KMS-11 (cell line): ENCODE measurements at regions not wholly inside any gene's neighbourhood (a gene's known extent, or its start where the extent isn't known, plus 50 kb on each side); places are given as distances from the start of the nearest gene placed in this dataset.

Experiments used
- H2AFZ ChIP-seq: fragments of 200-600 bp; sonication (generic); 2 replicates; pipeline ENCODE4 v1.6.1; 2016; ENCODE audit warnings: antibody characterized with exemption, mixed run types, low read depth
- H3K27ac ChIP-seq: fragments of 200-600 bp; sonication (generic); 2 replicates; pipeline ENCODE4 v1.6.1; 2016; ENCODE audit warnings: mild to moderate bottlenecking, mixed run types
- H3K27me3 ChIP-seq: fragments of 200-600 bp; sonication (generic); 2 replicates; pipeline ENCODE4 v1.6.1; 2017; ENCODE audit warnings: mild to moderate bottlenecking, low read depth, mixed run types, moderate library complexity; ENCODE audit not compliant: insufficient read depth
- H3K36me3 ChIP-seq: fragments of 200-600 bp; sonication (generic); 2 replicates; pipeline ENCODE4 v1.6.1; 2017; ENCODE audit warnings: mild to moderate bottlenecking, mixed run types; ENCODE audit not compliant: insufficient read depth
- H3K4me1 ChIP-seq: fragments of 200-600 bp; sonication (generic); 2 replicates; pipeline ENCODE4 v1.6.1; 2016; ENCODE audit warnings: mild to moderate bottlenecking, low read depth, mixed run types; ENCODE audit not compliant: poor library complexity, severe bottlenecking
- H3K4me2 ChIP-seq: fragments of 200-600 bp; sonication (generic); 2 replicates; pipeline ENCODE4 v1.7.0; 2016; ENCODE audit warnings: mild to moderate bottlenecking, mixed run types
- H3K4me3 ChIP-seq: fragments of 200-600 bp; sonication (generic); IDR thresholded peaks from 2 replicates; pipeline ENCODE4 v1.6.1; 2017; ENCODE audit warnings: low read depth, low read length, mixed read lengths; ENCODE audit not compliant: insufficient read depth
- H3K79me2 ChIP-seq: fragments of 200-600 bp; sonication (generic); 2 replicates; pipeline ENCODE4 v1.6.1; 2016; ENCODE audit warnings: low read depth, mixed run types; ENCODE audit not compliant: insufficient read depth
- H3K9ac ChIP-seq: fragments of 200-600 bp; sonication (generic); 2 replicates; pipeline ENCODE4 v1.6.1; 2016; ENCODE audit warnings: mild to moderate bottlenecking, mixed run types
- H4K20me1 ChIP-seq: fragments of 200-600 bp; sonication (generic); 2 replicates; pipeline ENCODE4 v1.6.1; 2016; ENCODE audit warnings: mild to moderate bottlenecking, mixed run types; ENCODE audit not compliant: insufficient read depth
- TF ChIP-seq, protein P1 (sequence below): fragments of 200-600 bp; sonication (generic); conservative IDR thresholded peaks from 2 replicates; pipeline ENCODE4 v1.6.1; 2017; ENCODE audit warnings: low read depth, mild to moderate bottlenecking, antibody characterized with exemption, low read length, moderate library complexity, mixed read lengths

DNA sequence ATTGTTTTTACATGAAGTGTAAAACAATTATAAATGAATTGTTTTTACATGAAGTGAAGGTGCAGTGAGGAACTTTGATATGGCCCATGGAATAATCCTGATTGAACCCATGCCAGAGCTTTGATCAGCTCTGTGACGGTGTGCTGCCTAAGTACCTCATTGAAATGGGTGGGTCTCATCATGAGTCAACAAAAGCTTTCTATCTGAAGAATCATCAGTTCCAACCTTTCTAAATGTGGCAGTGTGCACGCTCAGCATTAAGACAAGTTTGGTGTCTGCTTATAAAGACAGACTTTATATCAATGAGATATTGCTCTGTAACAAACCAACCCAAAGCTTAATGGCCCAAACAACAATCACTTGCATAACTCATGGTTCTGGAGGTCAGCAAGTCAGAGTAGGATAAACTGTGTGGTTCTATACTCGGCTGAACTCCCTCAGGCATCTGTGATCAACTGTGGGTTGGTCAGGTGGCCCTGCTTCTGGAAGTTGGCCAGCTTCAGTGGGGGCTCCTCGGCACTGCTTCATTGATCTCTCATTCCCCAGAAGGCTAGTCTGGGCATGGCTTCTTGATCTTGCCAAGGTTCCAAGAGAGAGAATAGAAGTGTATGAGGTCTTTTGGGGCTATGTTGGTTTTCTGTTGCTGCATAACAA is 258.0 kb downstream of the LTN1 start:
- TF ChIP-seq, protein P1, sequence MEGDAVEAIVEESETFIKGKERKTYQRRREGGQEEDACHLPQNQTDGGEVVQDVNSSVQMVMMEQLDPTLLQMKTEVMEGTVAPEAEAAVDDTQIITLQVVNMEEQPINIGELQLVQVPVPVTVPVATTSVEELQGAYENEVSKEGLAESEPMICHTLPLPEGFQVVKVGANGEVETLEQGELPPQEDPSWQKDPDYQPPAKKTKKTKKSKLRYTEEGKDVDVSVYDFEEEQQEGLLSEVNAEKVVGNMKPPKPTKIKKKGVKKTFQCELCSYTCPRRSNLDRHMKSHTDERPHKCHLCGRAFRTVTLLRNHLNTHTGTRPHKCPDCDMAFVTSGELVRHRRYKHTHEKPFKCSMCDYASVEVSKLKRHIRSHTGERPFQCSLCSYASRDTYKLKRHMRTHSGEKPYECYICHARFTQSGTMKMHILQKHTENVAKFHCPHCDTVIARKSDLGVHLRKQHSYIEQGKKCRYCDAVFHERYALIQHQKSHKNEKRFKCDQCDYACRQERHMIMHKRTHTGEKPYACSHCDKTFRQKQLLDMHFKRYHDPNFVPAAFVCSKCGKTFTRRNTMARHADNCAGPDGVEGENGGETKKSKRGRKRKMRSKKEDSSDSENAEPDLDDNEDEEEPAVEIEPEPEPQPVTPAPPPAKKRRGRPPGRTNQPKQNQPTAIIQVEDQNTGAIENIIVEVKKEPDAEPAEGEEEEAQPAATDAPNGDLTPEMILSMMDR: no peak
- Histone ChIP-seq H3K36me3 (no peaks in the 10 kb centered on the region), H3K4me2 (no peak overlapping the region), H3K9ac (no peak overlapping the region), H3K4me1 (peaks cover 13% of the 10 kb centered on the region), H3K79me2 (no peaks in the 10 kb centered on the region), H3K27me3 (no peaks in the 10 kb centered on the region), H3K27ac (no peak overlapping the region), H4K20me1 (no peaks in the 10 kb centered on the region), H2AFZ (no peak overlapping the region), H3K4me3 (no peak overlapping the region)

DNA sequence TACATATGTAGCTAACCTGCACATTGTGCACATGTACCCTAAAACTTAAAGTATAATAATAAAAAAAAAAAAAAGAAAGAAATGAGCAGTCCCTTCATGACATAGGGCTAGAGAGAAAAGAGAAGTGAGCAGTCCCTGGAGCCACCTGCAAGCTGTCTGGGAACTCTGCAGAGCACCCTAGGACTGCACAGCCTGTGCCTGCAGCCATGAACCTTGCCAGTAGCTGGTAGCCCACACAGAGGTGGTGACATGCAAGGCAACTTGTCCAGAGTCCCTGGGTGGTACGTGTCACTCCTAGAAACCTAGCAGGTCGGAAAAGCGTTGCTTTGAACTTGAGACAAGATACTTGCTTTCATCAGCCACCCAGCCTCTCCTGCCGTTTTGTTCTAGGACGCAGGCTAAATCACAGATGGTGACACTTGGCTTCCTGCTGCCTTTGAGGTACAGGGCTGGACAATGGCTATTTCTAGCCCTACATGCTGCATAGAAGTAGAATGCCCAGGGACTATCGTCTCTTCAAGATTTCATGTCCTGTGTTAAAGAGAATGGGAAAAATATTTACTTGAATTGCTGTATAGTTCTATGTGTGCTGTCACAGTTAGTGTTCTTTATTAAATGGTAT is 260.9 kb downstream of the LTN1 start:
- H3K4me2 ChIP-seq: no peak overlapping the region
- H3K4me1 ChIP-seq: no peaks in the 10 kb centered on the region
- H3K79me2 ChIP-seq: no peaks in the 10 kb centered on the region
- H4K20me1 ChIP-seq: no peaks in the 10 kb centered on the region
- H3K36me3 ChIP-seq: no peaks in the 10 kb centered on the region
- H3K4me3 ChIP-seq: no peak overlapping the region
- H3K9ac ChIP-seq: no peak overlapping the region
- no peaks in the 10 kb centered on the region for H3K27me3 ChIP-seq
- TF ChIP-seq, protein P1: no peak
- no peak overlapping the region for H2AFZ ChIP-seq
- no peak overlapping the region for H3K27ac ChIP-seq

DNA sequence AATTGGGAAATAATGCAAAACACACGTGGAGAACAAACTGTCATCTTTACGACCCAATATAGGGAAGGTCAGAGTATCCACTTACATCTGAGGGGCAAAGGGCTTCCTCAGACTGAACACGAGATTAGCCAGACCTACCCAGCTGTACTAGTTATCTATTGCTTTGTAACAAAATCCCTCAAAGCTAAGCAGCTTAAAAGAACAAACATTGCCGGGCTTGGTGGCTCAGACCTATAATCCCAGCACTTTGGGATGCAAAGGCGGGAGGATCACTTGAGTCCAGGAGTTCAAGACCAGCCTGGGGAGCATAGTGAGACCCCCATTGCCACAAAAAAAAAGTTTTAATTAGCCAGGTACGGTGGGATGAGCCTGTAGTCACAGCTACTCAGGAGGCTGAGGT is 262.8 kb downstream of the LTN1 start:
- no peak overlapping the region for H3K4me3 ChIP-seq
- no peaks in the 10 kb centered on the region for H3K4me1 ChIP-seq
- TF ChIP-seq, protein P1: no peak
- H2AFZ ChIP-seq: no peak overlapping the region
- H3K36me3 ChIP-seq: no peaks in the 10 kb centered on the region
- H4K20me1 ChIP-seq: no peaks in the 10 kb centered on the region
- no peaks in the 10 kb centered on the region for H3K27me3 ChIP-seq
- no peaks in the 10 kb centered on the region for H3K79me2 ChIP-seq
- H3K9ac ChIP-seq: no peak overlapping the region
- H3K27ac ChIP-seq: no peak overlapping the region
- H3K4me2 ChIP-seq: no peak overlapping the region

DNA sequence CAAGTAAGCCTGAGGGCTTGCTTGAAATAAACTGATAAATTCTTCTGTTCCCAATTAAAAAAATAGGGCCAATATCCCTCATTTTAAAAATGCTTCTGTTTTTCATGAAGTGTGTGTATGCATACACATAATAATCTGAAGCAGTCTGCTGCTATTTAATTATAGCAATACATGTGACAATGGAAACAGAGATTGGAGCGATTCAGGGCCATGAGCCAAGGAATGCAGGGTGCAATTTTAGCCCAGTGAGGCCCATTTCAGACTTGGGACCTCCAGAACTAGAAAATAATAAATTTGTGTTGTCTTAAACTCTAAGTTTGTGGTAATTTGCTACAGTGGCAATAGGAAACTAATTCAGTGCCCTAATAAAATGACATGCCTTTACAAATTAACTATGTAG is 264.9 kb downstream of the LTN1 start:
- H3K9ac ChIP-seq: no peak overlapping the region
- H3K79me2 ChIP-seq: no peaks in the 10 kb centered on the region
- H3K27ac ChIP-seq: no peak overlapping the region
- no peak overlapping the region for H2AFZ ChIP-seq
- H3K27me3 ChIP-seq: no peaks in the 10 kb centered on the region
- no peak overlapping the region for H3K4me2 ChIP-seq
- TF ChIP-seq, protein P1: no peak
- H4K20me1 ChIP-seq: no peaks in the 10 kb centered on the region
- no peak overlapping the region for H3K4me3 ChIP-seq
- H3K4me1 ChIP-seq: no peaks in the 10 kb centered on the region
- no peaks in the 10 kb centered on the region for H3K36me3 ChIP-seq
